ENCODE measurements at regions not wholly inside any gene's neighbourhood (a gene's known extent, or its start where the extent isn't known, plus 50 kb on each side); places are given as distances from the start of the nearest gene placed in this dataset.

- TF ChIP-seq CTCF (IDR thresholded peaks at IDR 0.05; ENCODE audit: low read length) (no peak), EZH2 (optimal IDR thresholded peaks at IDR 0.05; ENCODE audit: low read depth, low read length) (no peak), EZH2phosphoT487 (IDR thresholded peaks at IDR 0.05; ENCODE audit: low read length) (no peak)
Observed at GRCh38 chr10:46234026-46234425, 52.8 kb upstream of the ANTXRL start.
